Prostate gland (tissue), 2 donors: ENCODE measurements at regions not wholly inside any gene's neighbourhood (a gene's known extent, or its start where the extent isn't known, plus 50 kb on each side); places are given as distances from the start of the nearest gene placed in this dataset.
A peak's percentile ranks its signal among the peaks of the same experiment; 100 is the strongest.

ENCODE experiments used
- DNase-seq: peaks from one replicate; pipeline ENCODE4 v3.0.0-alpha.2; 2019; ENCODE audit warnings: low spot score
- H3K27ac ChIP-seq, 2 donors: fragments of 200-600 bp; sonication (generic); 2 replicates each; pipeline ENCODE4 v1.5.1; 2017 to 2019
- H3K27me3 ChIP-seq: fragments of 200-600 bp; sonication (generic); replicated peaks from 2 replicates; pipeline ENCODE4 v1.5.1; 2019; ENCODE audit not compliant: insufficient read depth
- H3K36me3 ChIP-seq, 2 donors: fragments of 200-600 bp; sonication (generic); 1 replicate in 1 of 2; 2 replicates in 1 of 2; pipeline versions ENCODE4 v1.5.1 to v1.8.1; 2017 to 2019
- H3K4me1 ChIP-seq: fragments of 200-600 bp; sonication (generic); replicated peaks from 2 replicates; pipeline ENCODE4 v1.5.1; 2019
- H3K4me3 ChIP-seq, 2 donors: fragments of 200-600 bp; sonication (generic); 2 replicates each; pipeline ENCODE4 v1.5.1; 2017 to 2019
- H3K9me3 ChIP-seq: fragments of 200-600 bp; sonication (generic); 2 replicates; pipeline ENCODE4 v1.5.1; 2017
- POLR2A ChIP-seq: fragments of 450-650 bp; IDR thresholded peaks from one replicate; pipeline ENCODE4 v1.6.1; 2016; ENCODE audit warnings: antibody characterized with exemption, mild to moderate bottlenecking
- POLR2AphosphoS5 ChIP-seq: sonication (generic); formaldehyde crosslinking; IDR thresholded peaks from one replicate; pipeline ENCODE4 v1.6.1; 2017; ENCODE audit warnings: antibody characterized with exemption
- WGBS: methylation state at CpG from one replicate; pipeline ENCODE4 v1.1.5; 2018; 5-methylcytosine and 5-hydroxymethylcytosine counted together
- intact Hi-C: fragments of 100-400 bp; cut with DNase I; formaldehyde crosslinking; loops from one replicate; pipeline ENCODE4 v1.14.2; 2022
- TF ChIP-seq, protein P1 (sequence below), 4 experiments: fragments of 200-600 bp in 2 of 4; fragments of 450-650 bp in 2 of 4; sonication (generic) in 2 of 4; IDR thresholded peaks; 1 replicate in 3 of 4; 2 replicates in 1 of 4; pipeline ENCODE4 v1.5.1; 2016 to 2019; ENCODE audit warnings: antibody characterized with exemption in 4 of 4, mild to moderate bottlenecking in 2 of 4, moderate library complexity in 2 of 4

DNA sequence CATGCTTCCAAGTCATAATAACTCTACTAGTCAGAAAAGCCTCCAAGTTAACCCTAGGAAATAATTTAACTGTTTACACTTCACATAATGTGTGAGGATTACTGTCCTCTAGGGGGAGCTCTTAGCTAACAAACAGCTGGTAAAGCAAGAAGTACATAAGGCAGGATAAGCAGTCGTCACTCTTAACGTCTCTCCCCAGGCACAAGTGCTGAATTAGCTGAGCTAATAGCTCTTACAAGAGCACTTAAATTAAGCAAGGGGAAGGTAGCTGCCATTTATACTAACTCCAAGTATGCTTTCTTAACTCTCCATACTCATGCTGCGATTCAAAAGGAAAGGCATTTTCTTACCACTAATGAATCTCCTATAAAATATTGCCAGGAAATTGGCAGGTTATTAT, 79.3 kb upstream of the TSPAN11 start:
- DNase-seq = peak; percentile 23
- 32% methylated on average over 3 of the region's 3 CpGs for WGBS
- H3K9me3 ChIP-seq = no peaks in the 10 kb centered on the region
- H3K36me3 ChIP-seq = no peaks in the 10 kb centered on the region
- TF ChIP-seq, protein P1, sequence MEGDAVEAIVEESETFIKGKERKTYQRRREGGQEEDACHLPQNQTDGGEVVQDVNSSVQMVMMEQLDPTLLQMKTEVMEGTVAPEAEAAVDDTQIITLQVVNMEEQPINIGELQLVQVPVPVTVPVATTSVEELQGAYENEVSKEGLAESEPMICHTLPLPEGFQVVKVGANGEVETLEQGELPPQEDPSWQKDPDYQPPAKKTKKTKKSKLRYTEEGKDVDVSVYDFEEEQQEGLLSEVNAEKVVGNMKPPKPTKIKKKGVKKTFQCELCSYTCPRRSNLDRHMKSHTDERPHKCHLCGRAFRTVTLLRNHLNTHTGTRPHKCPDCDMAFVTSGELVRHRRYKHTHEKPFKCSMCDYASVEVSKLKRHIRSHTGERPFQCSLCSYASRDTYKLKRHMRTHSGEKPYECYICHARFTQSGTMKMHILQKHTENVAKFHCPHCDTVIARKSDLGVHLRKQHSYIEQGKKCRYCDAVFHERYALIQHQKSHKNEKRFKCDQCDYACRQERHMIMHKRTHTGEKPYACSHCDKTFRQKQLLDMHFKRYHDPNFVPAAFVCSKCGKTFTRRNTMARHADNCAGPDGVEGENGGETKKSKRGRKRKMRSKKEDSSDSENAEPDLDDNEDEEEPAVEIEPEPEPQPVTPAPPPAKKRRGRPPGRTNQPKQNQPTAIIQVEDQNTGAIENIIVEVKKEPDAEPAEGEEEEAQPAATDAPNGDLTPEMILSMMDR (IDR thresholded peaks at IDR 0.05) = peak; percentile 39 to 73 (median 68)
- TF ChIP-seq POLR2A (no peak), POLR2AphosphoS5 (no peak)
- no peak overlapping the region for H3K27ac ChIP-seq
- intact Hi-C loops = loop anchor here (10.0 kb wide), 1 partner anchor 388 kb away; no protein-coding TSS in a partner anchor
- no peak overlapping the region for H3K4me3 ChIP-seq
- H3K27me3 ChIP-seq = no peaks in the 10 kb centered on the region
- no peaks in the 10 kb centered on the region for H3K4me1 ChIP-seq

DNA sequence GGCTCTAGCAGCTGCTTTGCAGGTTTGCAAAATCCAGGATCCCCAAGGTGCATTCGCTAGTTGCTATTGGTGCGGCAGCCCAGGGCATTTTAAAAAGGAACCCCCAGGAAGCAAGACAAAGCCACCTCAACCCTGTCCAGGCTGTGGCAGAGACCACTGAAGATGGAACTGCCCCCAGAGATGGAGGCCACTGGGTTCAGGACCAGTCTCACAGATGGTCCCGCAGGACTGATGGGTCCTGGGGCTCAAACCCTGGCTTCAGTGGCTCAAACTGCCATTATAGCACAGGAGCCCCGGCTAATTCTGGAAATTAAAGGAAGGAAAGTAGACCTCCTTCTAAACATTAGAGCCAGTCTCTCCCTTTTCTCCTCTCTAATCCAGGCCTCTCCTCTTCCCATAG, 79.8 kb upstream of the TSPAN11 start:
- WGBS = 100% methylated on average over 4 of the region's 4 CpGs

DNA sequence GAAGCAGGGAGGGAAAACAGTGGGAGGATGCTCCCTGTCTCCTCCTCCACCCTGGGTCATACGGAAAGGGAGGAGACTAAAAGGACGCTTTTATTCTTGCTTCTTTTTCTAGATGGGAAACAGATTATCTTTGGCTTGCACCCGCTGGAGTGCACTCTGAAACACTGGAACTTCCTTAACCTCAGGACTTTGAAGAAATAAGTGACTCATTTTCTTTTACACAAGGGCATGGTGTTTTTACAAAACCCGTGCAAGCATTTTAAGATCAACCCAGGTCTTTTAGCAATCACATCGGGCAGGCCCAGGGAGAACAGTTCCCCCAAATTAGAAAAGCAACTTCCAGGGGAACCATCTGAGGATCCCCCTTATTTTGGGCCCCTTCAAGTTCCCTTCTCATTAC, 80.9 kb upstream of the TSPAN11 start:
- Histone ChIP-seq H3K4me3 (no peak overlapping the region), H3K27me3 (no peaks in the 10 kb centered on the region), H3K4me1 (no peaks in the 10 kb centered on the region), H3K27ac (no peak overlapping the region), H3K36me3 (no peaks in the 10 kb centered on the region), H3K9me3 (no peaks in the 10 kb centered on the region)
- TF ChIP-seq POLR2A (no peak), POLR2AphosphoS5 (no peak)
- TF ChIP-seq, protein P1 (IDR thresholded peaks at IDR 0.05) = no peak
- no peak for DNase-seq
- 90% methylated on average over 5 of the region's 5 CpGs for WGBS
- intact Hi-C loops = loop anchor here (10.0 kb wide), 1 partner anchor 389 kb away; no protein-coding TSS in a partner anchor

More for the DNA sequence above, 79.8 kb upstream of the TSPAN11 start:
- TF ChIP-seq POLR2AphosphoS5 (no peak), POLR2A (no peak)
- TF ChIP-seq, protein P1 (IDR thresholded peaks at IDR 0.05) = no peak
- no peak overlapping the region for H3K27ac ChIP-seq
- H3K4me3 ChIP-seq = no peak overlapping the region
- H3K36me3 ChIP-seq = no peaks in the 10 kb centered on the region
- intact Hi-C loops = loop anchor here (10.0 kb wide), 1 partner anchor 388 kb away; no protein-coding TSS in a partner anchor
- H3K9me3 ChIP-seq = no peaks in the 10 kb centered on the region
- H3K4me1 ChIP-seq = no peaks in the 10 kb centered on the region
- no peak for DNase-seq
- H3K27me3 ChIP-seq = no peaks in the 10 kb centered on the region

DNA sequence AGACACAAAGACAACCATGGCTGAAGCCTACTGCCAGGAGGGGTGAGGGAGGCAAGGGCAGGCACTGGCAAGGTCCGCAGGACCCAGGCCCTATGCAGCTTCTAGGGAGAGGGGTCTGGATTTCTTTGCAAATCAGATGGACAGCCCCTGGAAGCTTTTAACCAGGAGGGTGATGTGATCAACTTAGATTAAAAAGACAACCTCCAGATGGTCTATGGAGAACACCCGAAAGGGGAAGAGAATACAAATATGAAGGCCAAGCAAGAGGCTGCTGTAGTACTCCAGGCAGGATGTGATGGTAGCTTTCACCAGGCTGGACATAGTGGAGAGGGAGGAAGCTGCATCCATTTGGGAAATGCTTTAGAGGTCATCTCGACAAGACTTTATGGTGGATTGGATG, 83.3 kb upstream of the TSPAN11 start:
- Histone ChIP-seq H3K27ac (no peak overlapping the region), H3K36me3 (no peaks in the 10 kb centered on the region), H3K4me1 (no peaks in the 10 kb centered on the region), H3K9me3 (no peaks in the 10 kb centered on the region), H3K27me3 (no peaks in the 10 kb centered on the region), H3K4me3 (no peak overlapping the region)
- TF ChIP-seq POLR2AphosphoS5 (no peak), POLR2A (no peak)
- TF ChIP-seq, protein P1 (IDR thresholded peaks at IDR 0.05) = no peak
- no peak for DNase-seq
- WGBS = 81% methylated on average over 3 of the region's 3 CpGs
- intact Hi-C loops = loop anchor here (10.0 kb wide), 1 partner anchor 392 kb away; no protein-coding TSS in a partner anchor

DNA sequence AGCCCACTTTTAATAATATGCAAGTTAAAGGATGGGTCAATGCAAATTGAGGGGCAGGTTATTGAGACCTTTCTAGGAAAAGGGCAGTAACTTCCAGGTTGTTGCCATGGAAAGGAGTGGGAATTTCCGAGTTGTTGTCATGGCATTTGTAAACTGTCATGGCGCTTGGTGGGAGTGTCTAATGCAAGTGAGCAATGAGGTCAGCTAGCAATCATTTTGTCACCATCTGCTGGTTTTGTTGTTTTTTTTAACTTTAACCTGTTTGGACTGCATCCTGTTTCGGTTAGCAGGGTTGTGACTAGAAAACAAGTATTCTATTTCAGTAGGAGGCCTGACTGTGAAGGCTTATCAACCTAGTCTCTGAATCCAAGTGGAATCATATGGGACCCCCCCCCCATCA, 85.8 kb upstream of the TSPAN11 start:
- no peak overlapping the region for H3K27ac ChIP-seq
- H3K9me3 ChIP-seq = no peaks in the 10 kb centered on the region
- WGBS = 90% methylated on average over 3 of the region's 3 CpGs
- no peaks in the 10 kb centered on the region for H3K27me3 ChIP-seq
- DNase-seq = no peak
- intact Hi-C loops = loop anchor here (10.0 kb wide), 1 partner anchor 394 kb away; no protein-coding TSS in a partner anchor
- no peaks in the 10 kb centered on the region for H3K36me3 ChIP-seq
- TF ChIP-seq POLR2AphosphoS5 = no peak
- TF ChIP-seq POLR2A = no peak
- TF ChIP-seq, protein P1 (IDR thresholded peaks at IDR 0.05) = no peak
- H3K4me1 ChIP-seq = no peaks in the 10 kb centered on the region
- no peak overlapping the region for H3K4me3 ChIP-seq
